CD14-positive monocyte (primary cell): ENCODE measurements at regions not wholly inside any gene's neighbourhood (a gene's known extent, or its start where the extent isn't known, plus 50 kb on each side); places are given as distances from the start of the nearest gene placed in this dataset.

Source experiments
- DNase-seq, 3 donors: peaks; one replicate each; pipeline ENCODE4 v3.0.0-alpha.2; 2011 to 2022
- H2AFZ ChIP-seq: 2 replicates; pipeline ENCODE4 v1.6.0; 2012; ENCODE audit warnings: mild to moderate bottlenecking, low read depth, low read length, inconsistent platforms; ENCODE audit not compliant: insufficient read depth, poor library complexity, severe bottlenecking
- H3K27ac ChIP-seq, 2 donors: 1 replicate in 1 of 2; 2 replicates in 1 of 2; pipeline ENCODE4 v1.5.1; 2012 to 2013; ENCODE audit warnings: low read length in 2 of 2, control low read depth in 1 of 2, inconsistent platforms in 1 of 2, low read depth in 1 of 2, mild to moderate bottlenecking in 1 of 2
- H3K27me3 ChIP-seq, 2 donors: one replicate each; pipeline versions ENCODE4 v1.6.0 to v1.6.1; 2011 to 2013; ENCODE audit warnings: low read length in 2 of 2; ENCODE audit not compliant: control insufficient read depth in 2 of 2, insufficient read depth in 2 of 2
- H3K36me3 ChIP-seq, 2 donors: replicated peaks in 1 of 2; 1 replicate in 1 of 2; 2 replicates in 1 of 2; pipeline versions ENCODE4 v1.5.1 to v1.6.1; 2012 to 2013; ENCODE audit warnings: low read length in 2 of 2, control low read depth in 1 of 2, inconsistent platforms in 1 of 2, mild to moderate bottlenecking in 1 of 2; ENCODE audit not compliant: insufficient read depth in 2 of 2, control insufficient read depth in 1 of 2
- H3K4me1 ChIP-seq, 2 donors: 1 replicate in 1 of 2; 2 replicates in 1 of 2; pipeline versions ENCODE4 v1.5.1 to v1.6.1; 2012 to 2013; ENCODE audit warnings: low read length in 2 of 2, control low read depth in 1 of 2, inconsistent platforms in 1 of 2, mild to moderate bottlenecking in 1 of 2, moderate library complexity in 1 of 2; ENCODE audit not compliant: insufficient read depth in 2 of 2, control insufficient read depth in 1 of 2
- H3K4me2 ChIP-seq: replicated peaks from 2 replicates; pipeline ENCODE3; 2012; ENCODE audit warnings: low read length, moderate library complexity, mild to moderate bottlenecking; ENCODE audit not compliant: poor library complexity, severe bottlenecking; ENCODE audit errors: extremely low read depth
- H3K4me3 ChIP-seq, 3 experiments: fragments of 200-600 bp in 1 of 3; sonication (generic) in 1 of 3; replicated peaks in 1 of 3; 1 replicate in 2 of 3; 2 replicates in 1 of 3; pipeline ENCODE4 v1.5.1; 2011 to 2013; ENCODE audit warnings: low read length in 3 of 3, mild to moderate bottlenecking in 3 of 3, control low read depth in 2 of 3, low read depth in 2 of 3, inconsistent platforms in 1 of 3, moderate library complexity in 1 of 3
- H3K79me2 ChIP-seq: 2 replicates; pipeline ENCODE4 v1.6.0; 2012; ENCODE audit warnings: mild to moderate bottlenecking, control low read depth, inconsistent platforms, low read length, moderate library complexity; ENCODE audit not compliant: insufficient read depth
- H3K9ac ChIP-seq: 2 replicates; pipeline ENCODE4 v1.6.0; 2017; ENCODE audit warnings: low read length, mild to moderate bottlenecking; ENCODE audit not compliant: insufficient read depth, poor library complexity, severe bottlenecking
- H3K9me3 ChIP-seq, 2 donors: replicated peaks in 1 of 2; 1 replicate in 1 of 2; 2 replicates in 1 of 2; pipeline versions ENCODE4 v1.5.1 to v1.6.1; 2012 to 2013; ENCODE audit warnings: low read length in 2 of 2, control low read depth in 1 of 2; ENCODE audit not compliant: control insufficient read depth in 1 of 2, insufficient read depth in 1 of 2
- H4K20me1 ChIP-seq: 2 replicates; pipeline ENCODE4 v1.6.0; 2012; ENCODE audit warnings: mild to moderate bottlenecking, low read length, control low read depth, moderate library complexity; ENCODE audit not compliant: insufficient read depth
- H3K27ac Mint-ChIP-seq, 7 donors: one replicate each; pipeline ENCODE4 v1.8.0; 2020; ENCODE audit warnings: mild to moderate bottlenecking in 7 of 7, mixed read lengths in 7 of 7, moderate library complexity in 6 of 7, inconsistent platforms in 2 of 7
- H3K27me3 Mint-ChIP-seq, 3 donors: one replicate each; pipeline ENCODE4 v1.8.0; 2021 to 2022; ENCODE audit warnings: low read depth in 3 of 3, mild to moderate bottlenecking in 3 of 3, mixed read lengths in 3 of 3, moderate library complexity in 3 of 3, inconsistent platforms in 1 of 3
- H3K36me3 Mint-ChIP-seq, 2 donors: one replicate each; pipeline ENCODE4 v1.8.0; 2020; ENCODE audit warnings: mixed read lengths in 2 of 2, inconsistent platforms in 1 of 2, mild to moderate bottlenecking in 1 of 2
- H3K4me1 Mint-ChIP-seq: one replicate; pipeline ENCODE4 v1.8.0; 2020; ENCODE audit warnings: mild to moderate bottlenecking, mixed read lengths
- H3K4me3 Mint-ChIP-seq, 2 donors: one replicate each; pipeline ENCODE4 v1.8.0; 2020; ENCODE audit warnings: mild to moderate bottlenecking in 2 of 2, mixed read lengths in 2 of 2, moderate library complexity in 1 of 2
- H3K9me3 Mint-ChIP-seq, 7 donors: one replicate each; pipeline ENCODE4 v1.8.0; 2020 to 2022; ENCODE audit warnings: mixed read lengths in 7 of 7, mild to moderate bottlenecking in 6 of 7, moderate library complexity in 6 of 7, inconsistent platforms in 2 of 7
- CTCF ChIP-seq: fragments of 200-600 bp; IDR thresholded peaks from one replicate; pipeline ENCODE4 v1.8.0; 2022; ENCODE audit warnings: antibody characterized with exemption, mild to moderate bottlenecking
- WGBS: methylation state at CpG from one replicate; pipeline ENCODE4 v1.1.5; 2013; ENCODE audit warnings: missing lambda C conversion rate; ENCODE audit not compliant: insufficient coverage; 5-methylcytosine and 5-hydroxymethylcytosine counted together
- intact Hi-C, 2 donors: fragments of 100-400 bp; cut with micrococcal nuclease; formaldehyde crosslinking; loops; one replicate each; pipeline versions ENCODE4 v1.15.0 to v1.15.1; 2023

DNA sequence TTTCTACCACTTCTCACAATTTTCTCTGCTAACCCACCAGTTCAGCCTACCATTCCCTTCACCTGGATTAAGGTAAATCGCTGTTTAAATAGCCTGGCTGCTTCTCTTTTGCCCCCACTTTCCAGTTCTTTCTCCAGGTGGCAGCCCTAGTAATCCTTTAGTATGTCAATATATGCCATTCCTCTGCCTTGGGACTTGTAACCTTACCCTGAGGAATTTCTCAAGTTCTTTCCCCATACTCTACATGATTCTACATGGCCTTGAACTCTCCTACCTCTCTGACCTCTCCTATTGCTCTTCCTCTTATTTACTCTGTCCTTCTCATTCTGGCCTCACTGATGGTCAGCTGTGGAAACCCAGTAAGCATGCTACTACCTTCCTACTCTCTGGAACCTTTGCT lies 546.0 kb downstream of the PLA2G4A start:
- H3K4me1 ChIP-seq = no peaks in the 10 kb centered on the region
- no peak overlapping the region for H3K9ac ChIP-seq
- no peak overlapping the region for H2AFZ ChIP-seq
- no peak overlapping the region for H3K4me3 ChIP-seq
- intact Hi-C loops = no loop called here
- H3K27ac ChIP-seq = no peak overlapping the region
- DNase-seq = no peak
- no peak overlapping the region for H3K4me2 ChIP-seq
- H4K20me1 ChIP-seq = no peaks in the 10 kb centered on the region
- H3K9me3 ChIP-seq = no peaks in the 10 kb centered on the region
- peaks cover 0 to 2% (median 0%) of the 10 kb centered on the region in 3 donors for H3K27me3 Mint-ChIP-seq
- H3K4me3 Mint-ChIP-seq = no peak overlapping the region
- no peaks in the 10 kb centered on the region for H3K79me2 ChIP-seq
- peaks cover 0 to 11% (median 2%) of the 10 kb centered on the region in 7 donors for H3K9me3 Mint-ChIP-seq
- H3K27ac Mint-ChIP-seq = no peak overlapping the region
- H3K4me1 Mint-ChIP-seq = no peaks in the 10 kb centered on the region
- 78% methylated on average over 1 of the region's 1 CpG for WGBS
- H3K36me3 Mint-ChIP-seq = no peaks in the 10 kb centered on the region
- no peaks in the 10 kb centered on the region for H3K36me3 ChIP-seq
- TF ChIP-seq CTCF = no peak
- H3K27me3 ChIP-seq = no peaks in the 10 kb centered on the region

DNA sequence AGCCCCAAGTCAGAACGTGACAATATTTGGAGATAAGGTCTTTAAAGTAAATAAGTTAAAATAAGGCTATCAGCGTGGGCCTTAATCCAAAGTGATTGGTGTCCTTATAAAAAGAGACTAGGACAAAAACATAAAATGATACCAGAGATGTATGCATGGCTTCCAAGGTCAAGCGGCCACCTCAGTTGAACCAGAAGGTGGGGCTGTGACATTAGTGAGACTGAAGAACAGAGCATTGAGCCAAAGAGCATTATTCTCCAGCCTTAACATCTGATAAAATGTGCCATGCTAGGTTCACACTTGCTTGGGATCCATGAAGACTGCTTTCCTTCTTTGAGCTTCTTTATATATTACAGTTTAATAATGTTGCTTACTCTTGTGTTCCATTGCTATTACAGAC lies 554.6 kb downstream of the PLA2G4A start:
- Mint-ChIP-seq H3K27ac (no peak overlapping the region), H3K27me3 (no peaks in the 10 kb centered on the region), H3K4me1 (no peaks in the 10 kb centered on the region), H3K36me3 (no peaks in the 10 kb centered on the region), H3K9me3 (peaks cover 0 to 3% (median 0%) of the 10 kb centered on the region in 7 donors), H3K4me3 (no peak overlapping the region)
- Histone ChIP-seq H2AFZ (no peak overlapping the region), H3K4me3 (no peak overlapping the region), H3K9me3 (no peaks in the 10 kb centered on the region), H3K9ac (no peak overlapping the region), H3K27ac (no peak overlapping the region), H3K36me3 (no peaks in the 10 kb centered on the region), H4K20me1 (no peaks in the 10 kb centered on the region), H3K4me1 (no peaks in the 10 kb centered on the region), H3K79me2 (no peaks in the 10 kb centered on the region), H3K4me2 (no peak overlapping the region), H3K27me3 (no peaks in the 10 kb centered on the region)
- TF ChIP-seq CTCF = no peak
- no peak for DNase-seq
- intact Hi-C loops = no loop called here
- WGBS = no CpG with 5 or more reads among the region's 3 CpGs
